SK-N-MC (cell line): ENCODE measurements at regions not wholly inside any gene's neighbourhood (a gene's known extent, or its start where the extent isn't known, plus 50 kb on each side); places are given as distances from the start of the nearest gene placed in this dataset.

ENCODE experiments used
- DNase-seq: peaks from one replicate; pipeline ENCODE4 v3.0.0-alpha.2; 2011; ENCODE audit warnings: low read depth, low spot score
- H3K27ac ChIP-seq: fragments of 200-600 bp; sonication (generic); 2 replicates; pipeline ENCODE4 v1.5.1; 2016; ENCODE audit warnings: mixed run types
- H3K36me3 ChIP-seq: fragments of 200-600 bp; sonication (generic); 2 replicates; pipeline ENCODE4 v1.6.1; 2017; ENCODE audit warnings: antibody characterized with exemption, low read length, mixed read lengths; ENCODE audit not compliant: insufficient read depth
- H3K4me3 ChIP-seq: fragments of 200-600 bp; sonication (generic); 2 replicates; pipeline ENCODE4 v1.5.1; 2016
- H3K9ac ChIP-seq: fragments of 200-600 bp; sonication (generic); 2 replicates; pipeline ENCODE4 v1.8.0; 2017; ENCODE audit warnings: mixed run types, mixed read lengths; ENCODE audit not compliant: insufficient read length
- H3K9me3 ChIP-seq: fragments of 200-600 bp; sonication (generic); 2 replicates; pipeline ENCODE4 v1.6.1; 2017; ENCODE audit warnings: low read depth, mild to moderate bottlenecking, antibody characterized with exemption, low read length, moderate library complexity, mixed read lengths
- EZH2 ChIP-seq: fragments of 200-600 bp; sonication (generic); IDR thresholded peaks from one replicate; pipeline ENCODE4 v1.6.1; 2017; ENCODE audit warnings: antibody characterized with exemption
- FOXP2 ChIP-seq: optimal IDR thresholded peaks from 2 replicates; pipeline ENCODE3; 2011; ENCODE audit warnings: mild to moderate bottlenecking, moderate library complexity; ENCODE audit not compliant: insufficient read depth; ENCODE audit errors: extremely low read length, control extremely low read depth
- POLR2AphosphoS5 ChIP-seq: IDR thresholded peaks from 2 replicates; pipeline ENCODE4 v1.6.1; 2012; ENCODE audit warnings: mild to moderate bottlenecking, low read depth, low read length, borderline replicate concordance

DNA sequence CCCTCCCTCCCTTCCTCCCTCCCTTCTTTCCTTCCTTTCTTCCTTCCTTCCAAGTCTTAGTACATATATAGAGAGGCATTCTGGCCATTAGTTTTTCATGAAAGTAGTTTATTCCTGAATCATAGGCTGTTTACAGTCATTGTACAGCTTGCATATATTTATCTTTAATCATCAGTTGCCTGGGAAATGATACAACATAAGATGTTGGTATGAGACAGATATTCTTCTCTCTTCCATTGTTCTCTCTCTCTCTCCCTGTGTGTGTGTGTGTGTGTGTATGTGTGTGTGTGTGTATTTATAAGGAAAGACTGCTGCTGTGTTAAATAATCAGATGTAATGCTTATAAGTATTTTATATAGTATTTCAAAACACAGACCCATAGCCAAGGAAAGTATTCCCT is 289.8 kb upstream of the UBE2E3 start:
- no peak for TF ChIP-seq FOXP2
- TF ChIP-seq POLR2AphosphoS5 = no peak
- TF ChIP-seq EZH2 = no peak
- H3K27ac ChIP-seq = no peak overlapping the region
- no peaks in the 10 kb centered on the region for H3K36me3 ChIP-seq
- H3K9me3 ChIP-seq = no peaks in the 10 kb centered on the region
- H3K4me3 ChIP-seq = no peak overlapping the region
- no peak for DNase-seq
- H3K9ac ChIP-seq = no peak overlapping the region

DNA sequence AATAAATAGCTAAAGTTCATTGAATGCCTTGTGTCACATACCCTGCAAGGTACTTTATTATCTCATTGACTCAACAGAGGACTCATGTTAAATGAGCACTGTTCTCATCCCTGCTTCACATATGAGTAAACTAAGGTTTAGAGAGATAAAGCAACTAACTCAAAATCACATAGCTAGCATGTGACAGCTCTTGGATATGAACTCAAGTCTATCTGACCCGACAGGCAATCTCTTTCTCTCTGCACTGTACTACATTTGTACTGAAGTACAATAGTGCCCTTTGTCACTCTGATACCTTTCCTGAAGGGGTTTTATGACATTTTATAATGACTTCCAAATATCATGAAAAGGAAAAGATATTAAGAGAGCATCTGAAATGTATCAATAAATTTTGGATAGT is 297.5 kb upstream of the UBE2E3 start:
- Histone ChIP-seq H3K36me3 (no peaks in the 10 kb centered on the region), H3K4me3 (no peak overlapping the region), H3K9me3 (no peaks in the 10 kb centered on the region), H3K27ac (no peak overlapping the region), H3K9ac (no peak overlapping the region)
- no peak for DNase-seq
- no peak for TF ChIP-seq EZH2

- H3K36me3 ChIP-seq = no peaks in the 10 kb centered on the region
- TF ChIP-seq POLR2AphosphoS5 (no peak), EZH2 (no peak), FOXP2 (no peak)
- no peak overlapping the region for H3K9ac ChIP-seq
- H3K9me3 ChIP-seq = no peaks in the 10 kb centered on the region
- no peak overlapping the region for H3K4me3 ChIP-seq
- H3K27ac ChIP-seq = no peak overlapping the region
- no peak for DNase-seq
Observed at GRCh38 chr2:180679693-180680092, 300.7 kb upstream of the UBE2E3 start.

DNA sequence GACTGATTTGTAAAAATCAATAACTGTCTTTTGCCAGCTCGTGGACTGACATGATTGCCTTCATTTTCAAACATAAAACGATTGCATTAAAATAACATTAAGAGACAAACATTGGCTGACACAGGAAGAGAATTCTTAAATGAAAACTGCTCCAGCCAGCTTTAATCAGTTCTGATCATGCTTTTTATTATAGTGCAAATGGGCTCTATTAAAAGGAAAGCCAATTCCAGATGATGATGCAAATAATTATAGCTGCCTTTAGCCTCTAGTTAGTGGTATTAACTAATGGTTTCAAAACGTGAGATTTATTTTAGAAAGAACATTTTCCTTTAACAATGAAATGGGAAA is 301.8 kb upstream of the UBE2E3 start:
- Histone ChIP-seq H3K27ac (no peak overlapping the region), H3K36me3 (no peaks in the 10 kb centered on the region), H3K9me3 (no peaks in the 10 kb centered on the region), H3K9ac (no peak overlapping the region), H3K4me3 (no peak overlapping the region)
- TF ChIP-seq EZH2 (no peak), POLR2AphosphoS5 (no peak), FOXP2 (no peak)
- no peak for DNase-seq

- Histone ChIP-seq H3K9me3 (no peaks in the 10 kb centered on the region), H3K4me3 (no peak overlapping the region), H3K36me3 (no peaks in the 10 kb centered on the region), H3K9ac (no peak overlapping the region), H3K27ac (no peak overlapping the region)
- no peak for TF ChIP-seq POLR2AphosphoS5
- no peak for TF ChIP-seq EZH2
- TF ChIP-seq FOXP2 = no peak
- DNase-seq = no peak
Observed at GRCh38 chr2:180677930-180678624, 302.3 kb upstream of the UBE2E3 start.

DNA sequence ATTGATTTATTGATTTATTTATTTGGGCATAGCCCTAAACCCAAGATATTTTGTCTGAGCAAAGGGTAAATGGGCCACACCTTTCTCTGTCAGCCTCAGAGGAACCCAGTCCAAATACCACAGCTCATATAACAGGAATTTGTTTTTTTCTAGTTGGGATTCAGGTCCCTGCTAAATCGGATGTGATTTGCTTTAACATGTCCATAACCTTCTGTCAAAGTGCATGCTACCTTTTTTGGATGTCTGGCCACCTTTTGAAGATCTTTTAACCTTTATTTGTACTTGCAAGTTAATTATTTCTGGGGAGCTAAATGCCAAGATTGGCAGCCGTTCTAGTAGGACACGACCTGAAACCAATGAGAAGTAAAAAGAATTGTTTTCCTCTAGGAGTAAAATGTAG is 303.2 kb upstream of the UBE2E3 start:
- DNase-seq = no peak
- H3K27ac ChIP-seq = no peak overlapping the region
- no peaks in the 10 kb centered on the region for H3K36me3 ChIP-seq
- no peak overlapping the region for H3K4me3 ChIP-seq
- H3K9ac ChIP-seq = no peak overlapping the region
- TF ChIP-seq FOXP2 (no peak), POLR2AphosphoS5 (no peak), EZH2 (no peak)
- no peaks in the 10 kb centered on the region for H3K9me3 ChIP-seq

DNA sequence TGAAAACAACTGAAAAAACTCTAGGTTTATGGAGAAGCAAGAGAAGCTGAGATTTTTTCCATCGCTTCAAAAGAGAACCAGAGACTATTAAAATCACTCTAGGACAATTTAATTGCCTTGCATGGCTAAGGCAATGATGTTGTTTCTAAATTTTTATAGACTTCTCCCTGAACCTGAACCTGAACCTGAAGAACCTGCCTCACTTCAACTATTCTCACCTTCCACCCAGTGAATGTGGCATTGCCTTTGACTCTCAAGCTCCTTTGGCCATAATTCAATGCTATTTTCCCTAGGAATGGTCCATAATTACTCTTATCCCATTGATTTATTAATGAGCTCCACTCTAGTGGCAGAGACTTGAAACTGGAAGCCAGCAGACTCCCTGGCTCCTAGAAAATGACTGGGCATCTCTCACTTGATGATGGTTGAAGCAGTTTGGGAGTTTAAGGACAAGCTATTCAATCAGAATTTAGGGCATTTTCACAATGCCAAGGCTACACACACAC is 303.8 kb upstream of the UBE2E3 start:
- H3K9me3 ChIP-seq = no peaks in the 10 kb centered on the region
- no peak for TF ChIP-seq POLR2AphosphoS5
- no peak for TF ChIP-seq EZH2
- TF ChIP-seq FOXP2 = no peak
- H3K36me3 ChIP-seq = no peaks in the 10 kb centered on the region
- DNase-seq = no peak
- no peak overlapping the region for H3K4me3 ChIP-seq
- H3K9ac ChIP-seq = no peak overlapping the region
- H3K27ac ChIP-seq = no peak overlapping the region

GRCh38 chr2:180675170-180675569 is 305.2 kb upstream of the UBE2E3 start:
- Histone ChIP-seq H3K27ac (no peak overlapping the region), H3K9me3 (no peaks in the 10 kb centered on the region), H3K9ac (no peak overlapping the region), H3K4me3 (no peak overlapping the region), H3K36me3 (no peaks in the 10 kb centered on the region)
- TF ChIP-seq EZH2 (no peak), FOXP2 (no peak), POLR2AphosphoS5 (no peak)
- no peak for DNase-seq

GRCh38 chr2:180672377-180672776 is 308.0 kb upstream of the UBE2E3 start:
- TF ChIP-seq EZH2 (no peak), POLR2AphosphoS5 (no peak), FOXP2 (no peak)

More at GRCh38 chr2:180672377-180672776, 308.0 kb upstream of the UBE2E3 start:
- H3K36me3 ChIP-seq = no peaks in the 10 kb centered on the region
- H3K4me3 ChIP-seq = no peak overlapping the region
- H3K27ac ChIP-seq = no peak overlapping the region
- no peak overlapping the region for H3K9ac ChIP-seq
- no peaks in the 10 kb centered on the region for H3K9me3 ChIP-seq
- no peak for DNase-seq
